ENCODE measurements at regions not wholly inside any gene's neighbourhood (a gene's known extent, or its start where the extent isn't known, plus 50 kb on each side); places are given as distances from the start of the nearest gene placed in this dataset.

- TF ChIP-seq, protein P1, sequence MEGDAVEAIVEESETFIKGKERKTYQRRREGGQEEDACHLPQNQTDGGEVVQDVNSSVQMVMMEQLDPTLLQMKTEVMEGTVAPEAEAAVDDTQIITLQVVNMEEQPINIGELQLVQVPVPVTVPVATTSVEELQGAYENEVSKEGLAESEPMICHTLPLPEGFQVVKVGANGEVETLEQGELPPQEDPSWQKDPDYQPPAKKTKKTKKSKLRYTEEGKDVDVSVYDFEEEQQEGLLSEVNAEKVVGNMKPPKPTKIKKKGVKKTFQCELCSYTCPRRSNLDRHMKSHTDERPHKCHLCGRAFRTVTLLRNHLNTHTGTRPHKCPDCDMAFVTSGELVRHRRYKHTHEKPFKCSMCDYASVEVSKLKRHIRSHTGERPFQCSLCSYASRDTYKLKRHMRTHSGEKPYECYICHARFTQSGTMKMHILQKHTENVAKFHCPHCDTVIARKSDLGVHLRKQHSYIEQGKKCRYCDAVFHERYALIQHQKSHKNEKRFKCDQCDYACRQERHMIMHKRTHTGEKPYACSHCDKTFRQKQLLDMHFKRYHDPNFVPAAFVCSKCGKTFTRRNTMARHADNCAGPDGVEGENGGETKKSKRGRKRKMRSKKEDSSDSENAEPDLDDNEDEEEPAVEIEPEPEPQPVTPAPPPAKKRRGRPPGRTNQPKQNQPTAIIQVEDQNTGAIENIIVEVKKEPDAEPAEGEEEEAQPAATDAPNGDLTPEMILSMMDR (IDR thresholded peaks at IDR 0.05; ENCODE audit: low read depth, low read length, poor library complexity, severe bottlenecking): no peak
- no peak for TF ChIP-seq EZH2phosphoT487 (IDR thresholded peaks at IDR 0.05; ENCODE audit: borderline replicate concordance, low read length)
These were observed 58.6 kb upstream of the ZBED3 start for GRCh38 chr5:77145666-77146065.
